Heart left ventricle (tissue), 13 donors: ENCODE measurements at regions not wholly inside any gene's neighbourhood (a gene's known extent, or its start where the extent isn't known, plus 50 kb on each side); places are given as distances from the start of the nearest gene placed in this dataset.

Experiments
- CTCF ChIP-seq, 12 donors: fragments of 200-600 bp; sonication (generic) in 4 of 12; IDR thresholded peaks; one replicate each; pipeline versions ENCODE4 v1.5.0 to v1.8.0; 2018 to 2022; ENCODE audit warnings: antibody characterized with exemption in 12 of 12, mild to moderate bottlenecking in 5 of 12
- POLR2A ChIP-seq, 2 donors: fragments of 450-650 bp; IDR thresholded peaks; one replicate each; pipeline ENCODE4 v1.6.1; 2017; ENCODE audit warnings: antibody characterized with exemption in 2 of 2, mild to moderate bottlenecking in 2 of 2, moderate library complexity in 2 of 2
- donor health status: ischemic (EF 13 %, LVEDD 7.1; RV severe dilation, severe dysfunction).
- donor health status: DM: no; HTN: yes; CAD: no.
- donor health status: DM: no; HTN: no; CAD: no.
- donor health status: ischemic (EF 25% LVEDD 6.9; RV normal size, moderate dysfunction).
- donor health status: ischemic (EF 25% LVEDD 5.7; RV mildly dilated, moderate dysfunction).
- donor health status: ischemic (EF 35%, LVEDD 5.7; RV mildly dilated, moderate dysfunction).
- donor health status: nonischemic (EF 11% LVEDD 7.7; RV severe dilation, severe dysfunction).
- donor health status: DM: yes; HTN: yes; CAD: no.
- donor health status: PGD.
- donor health status: ischemic (EF 29% LVEDD 5.4; RV normal size, mild dysfunction).
- donor health status: nonischemic (EF 23%, LVEDD 6.1; RV moderate dilation, normal function).

GRCh38 chr5:158198636-158199035, 339.7 kb upstream of the CLINT1 start:
- TF ChIP-seq CTCF (IDR thresholded peaks at IDR 0.05) (no peak), POLR2A (IDR thresholded peaks at IDR 0.05) (no peak)
